Right forelimb (tissue), 1 donor: ENCODE measurements at regions not wholly inside any gene's neighbourhood (a gene's known extent, or its start where the extent isn't known, plus 50 kb on each side); places are given as distances from the start of the nearest gene placed in this dataset.
"Not testable (repeated sequence)": the region's sequence is repeated elsewhere in the genome, so short reads cannot be mapped to it uniquely, and the experiment has no call there.

Experiments
- DNase-seq: peaks from one replicate; pipeline ENCODE4 v3.0.0-alpha.2; 2018

- DNase-seq = no peak
These were observed 214.2 kb downstream of the CDH26 start for GRCh38 chr20:60172346-60172984.

GRCh38 chr20:60177080-60177479 is 218.9 kb downstream of the CDH26 start:
- no peak for DNase-seq

DNA sequence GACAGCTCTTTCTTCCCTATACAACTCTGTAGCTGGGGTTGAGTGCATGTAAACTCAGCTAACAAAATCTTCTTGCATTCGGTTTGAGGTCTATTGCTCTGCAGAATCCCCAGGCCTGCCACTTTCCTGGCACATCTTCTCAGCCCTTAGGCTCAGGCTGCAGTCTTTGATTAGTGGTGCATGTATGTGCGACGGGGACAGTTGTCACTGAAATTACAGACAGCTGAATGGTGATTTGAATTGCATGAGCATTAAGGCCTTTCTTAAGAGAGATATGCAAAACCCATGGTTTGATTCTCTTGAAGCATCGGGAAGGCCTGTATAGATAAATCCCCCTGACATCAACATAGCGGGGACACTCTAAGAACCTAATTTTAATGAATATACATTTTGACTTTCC is 222.8 kb downstream of the CDH26 start:
- no peak for DNase-seq

GRCh38 chr20:60186412-60186811 is 228.2 kb downstream of the CDH26 start:
- DNase-seq = no peak

- no peak for DNase-seq
These were observed 229.5 kb downstream of the CDH26 start for GRCh38 chr20:60187683-60188082.

DNA sequence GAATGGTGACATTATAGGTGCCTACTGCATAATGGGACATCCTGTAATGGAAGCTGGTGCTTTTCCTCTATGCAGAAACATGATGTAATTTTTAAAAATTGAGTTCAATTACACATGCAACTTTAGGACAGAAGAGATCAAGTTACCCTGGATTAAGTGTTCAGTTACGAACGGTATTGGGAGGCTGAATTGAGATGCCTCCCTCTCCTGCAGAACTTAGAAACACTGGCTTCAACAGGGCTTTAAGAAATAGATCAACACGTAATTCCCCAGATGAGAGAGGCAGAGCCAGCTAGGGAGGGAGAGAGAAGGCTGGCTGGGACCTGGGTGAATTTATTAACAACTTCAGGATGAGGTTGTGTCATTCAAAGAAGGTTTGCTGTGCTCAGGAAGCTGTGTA is 232.8 kb downstream of the CDH26 start:
- DNase-seq = no peak

GRCh38 chr20:60192326-60192725 is 234.1 kb downstream of the CDH26 start:
- DNase-seq = no peak

- not testable (repeated sequence) for DNase-seq
These were observed 240.9 kb downstream of the CDH26 start for GRCh38 chr20:60199132-60199531.

DNA sequence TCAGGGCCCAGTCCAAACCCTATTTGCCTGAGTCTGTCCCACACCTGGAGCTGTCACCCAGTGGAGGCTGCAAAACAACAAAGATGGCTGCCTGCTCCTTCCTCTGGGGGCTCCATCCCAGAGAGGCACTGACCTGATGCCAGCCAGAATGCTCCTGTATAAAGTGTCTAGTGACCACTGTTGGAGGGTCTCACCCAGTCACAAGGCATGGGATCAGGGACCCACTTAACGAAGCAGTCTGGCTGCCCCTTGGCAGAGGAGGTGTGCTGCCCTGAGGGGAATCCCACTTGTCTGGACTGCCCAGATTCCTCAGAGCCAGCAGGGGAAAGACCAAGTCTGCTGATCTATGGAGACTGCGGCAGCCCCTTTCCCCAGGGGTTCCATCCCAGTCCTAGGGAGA is 241.6 kb downstream of the CDH26 start:
- DNase-seq = no peak

- DNase-seq = no peak
These were observed 242.2 kb downstream of the CDH26 start for GRCh38 chr20:60200305-60200918.

DNA sequence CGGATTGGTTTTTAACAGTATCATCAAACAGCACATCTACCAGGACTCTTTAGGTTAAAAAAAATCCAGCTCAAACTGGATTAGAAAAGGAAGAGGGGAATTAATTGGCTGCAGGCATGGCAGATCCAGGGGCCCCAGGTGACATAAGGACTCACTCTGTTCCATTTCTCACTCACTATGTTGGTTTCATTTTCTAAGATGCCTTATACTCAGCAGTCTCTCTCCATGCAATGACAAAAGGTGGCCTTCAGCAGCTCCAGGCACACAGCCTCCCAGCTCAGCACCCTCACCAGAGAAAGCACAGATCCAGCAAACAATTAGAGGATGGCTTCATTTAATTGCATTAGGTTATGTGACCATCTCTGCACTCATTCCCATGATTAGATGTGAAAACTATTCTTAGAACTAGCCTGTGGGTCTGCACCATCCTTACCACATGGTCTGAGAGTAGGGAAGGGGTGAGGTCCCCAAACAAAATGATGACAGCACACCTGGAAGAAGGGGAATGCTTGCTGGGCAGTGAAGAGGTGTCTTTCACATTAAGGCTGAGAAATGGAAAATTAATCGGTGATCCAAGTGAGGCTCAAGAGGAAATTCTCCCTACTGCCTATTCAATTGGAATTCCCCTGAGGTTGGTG is 243.1 kb downstream of the CDH26 start:
- no peak for DNase-seq

DNA sequence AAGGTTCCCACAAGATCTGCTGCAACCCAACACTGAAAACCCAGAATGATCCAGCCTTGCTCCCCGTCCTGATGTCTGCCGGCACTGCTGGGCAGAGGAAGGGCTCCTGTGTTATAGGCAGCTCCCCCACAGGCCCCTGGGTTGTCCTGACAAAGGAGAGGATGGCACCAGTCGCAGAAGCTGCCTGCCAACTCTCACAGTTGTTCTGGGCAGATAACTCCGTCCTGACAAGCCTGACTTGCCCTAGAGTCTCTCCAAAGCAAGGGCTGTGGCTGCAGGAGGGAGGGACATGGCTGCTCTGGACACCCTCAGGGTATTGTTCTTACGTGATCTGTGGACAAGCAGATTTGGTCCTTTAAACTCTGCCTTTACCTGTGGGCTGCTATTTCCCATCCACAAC is 243.8 kb downstream of the CDH26 start:
- DNase-seq = no peak

DNA sequence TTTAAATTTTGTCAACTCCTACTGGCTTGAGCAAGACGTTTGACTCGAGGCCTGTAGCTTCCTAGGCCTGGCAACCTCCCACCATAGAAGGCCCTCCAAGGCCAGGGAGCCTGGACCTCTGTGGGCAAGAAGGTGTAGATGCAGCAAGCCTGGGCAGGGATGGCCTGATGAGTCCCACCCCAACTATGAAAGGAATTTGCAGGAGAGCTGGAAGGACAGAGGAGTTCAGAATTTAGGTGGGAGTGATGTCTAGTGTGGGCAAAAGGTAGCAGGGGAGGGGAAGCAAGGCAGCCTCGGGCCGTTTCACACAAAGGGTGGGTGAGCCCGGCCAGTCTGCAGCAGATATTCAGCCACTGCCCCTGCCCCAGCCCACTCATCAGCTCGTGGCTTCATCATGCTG is 245.2 kb downstream of the CDH26 start:
- DNase-seq = no peak

DNA sequence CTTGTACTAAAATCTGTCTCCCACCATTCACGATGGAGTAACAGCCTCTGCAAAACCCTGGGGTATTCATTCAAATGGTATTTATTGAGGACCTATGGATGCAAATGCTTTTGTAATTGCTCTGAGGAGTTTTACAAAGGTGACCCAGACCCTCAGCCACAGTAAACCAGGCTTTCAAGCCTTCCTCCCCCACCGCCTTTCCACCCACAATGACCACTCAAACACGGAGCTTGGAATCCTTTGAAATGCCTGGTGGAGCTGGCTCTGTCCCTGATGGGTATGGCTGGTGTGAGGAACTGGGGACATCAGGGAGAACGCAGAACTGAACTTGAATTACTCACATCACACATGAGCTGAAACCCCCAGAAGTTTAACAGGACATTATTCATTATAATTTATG is 246.4 kb downstream of the CDH26 start:
- no peak for DNase-seq

DNA sequence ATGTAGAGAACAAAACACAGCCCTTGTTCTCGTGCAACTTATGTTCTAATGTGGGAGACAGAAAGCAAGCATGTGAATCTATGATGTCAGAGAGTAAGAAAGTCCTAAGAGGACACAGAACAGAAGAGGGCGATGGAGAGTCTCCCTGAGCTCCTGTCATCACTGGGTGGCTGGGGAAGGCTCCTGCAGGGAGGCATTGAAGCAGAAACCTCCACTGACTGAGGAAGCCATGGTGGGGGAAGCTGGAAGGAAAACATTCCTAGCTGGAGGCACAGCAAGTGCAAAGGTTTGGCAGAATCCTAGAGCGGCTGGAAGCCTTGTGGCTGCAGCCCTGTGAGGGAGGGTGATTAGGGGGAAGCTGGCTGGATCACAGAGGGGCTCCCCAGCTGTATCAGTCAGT is 248.0 kb downstream of the CDH26 start:
- DNase-seq = no peak

DNA sequence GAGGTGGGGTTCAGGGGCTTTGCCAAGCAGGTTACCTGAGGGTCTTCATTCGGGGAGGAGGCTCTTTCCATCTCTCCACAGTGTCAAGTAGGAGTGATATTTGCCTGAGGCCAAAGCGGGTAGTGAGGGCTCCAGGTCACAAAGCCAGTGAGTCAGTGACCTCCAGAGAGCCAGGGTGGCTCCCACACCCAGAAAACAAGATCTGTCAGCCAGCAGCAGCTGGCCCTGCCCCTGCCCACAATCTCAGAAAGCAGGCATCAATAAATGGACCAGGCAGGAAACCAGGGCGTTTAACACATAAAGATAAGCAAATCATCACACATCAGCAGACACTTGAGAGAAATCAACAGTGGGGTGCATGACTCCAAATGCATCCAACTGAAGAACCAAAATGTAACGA is 250.8 kb downstream of the CDH26 start:
- no peak for DNase-seq

- peak; percentile 86 for DNase-seq
These were observed 252.8 kb downstream of the CDH26 start for GRCh38 chr20:60210779-60211617.

- DNase-seq = no peak
These were observed 253.6 kb downstream of the CDH26 start for GRCh38 chr20:60211618-60212463.

DNA sequence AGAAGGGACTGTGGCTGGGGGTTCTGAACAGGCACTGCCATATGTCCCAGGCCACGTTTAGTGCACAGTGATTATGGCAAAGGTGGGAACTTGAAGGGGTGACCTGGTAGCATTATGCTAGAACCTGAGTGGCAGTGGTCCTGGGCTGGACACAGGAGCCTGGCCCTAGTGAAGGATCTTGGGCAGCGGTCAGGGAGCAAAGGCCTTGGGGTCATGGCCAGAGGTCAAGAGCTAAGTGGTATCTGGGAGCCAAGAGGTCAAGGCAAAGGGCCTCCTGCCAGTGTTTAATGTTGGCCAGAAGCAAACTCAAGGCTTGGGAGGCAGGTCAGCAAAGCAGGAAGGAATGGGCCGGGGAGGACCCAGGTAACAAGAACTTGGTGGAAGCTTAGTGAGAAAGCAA is 254.5 kb downstream of the CDH26 start:
- no peak for DNase-seq

GRCh38 chr20:60213126-60213893 is 255.1 kb downstream of the CDH26 start:
- no peak for DNase-seq

- no peak for DNase-seq
These were observed 256.9 kb downstream of the CDH26 start for GRCh38 chr20:60214901-60215815.
